A673 (cell line): ENCODE measurements at regions not wholly inside any gene's neighbourhood (a gene's known extent, or its start where the extent isn't known, plus 50 kb on each side); places are given as distances from the start of the nearest gene placed in this dataset.

Experiments used
- BruUV-seq: library from RNA; stranded (reverse); fragments of 400-500 nt; replicated peaks from 2 replicates; lab custom pipeline; 2021; lab: Mats Ljungman, UMichigan
- CTCF ChIA-PET: fragments of 300-600 bp; sonication (Branson Sonifier 250); formaldehyde crosslinking; loops from one replicate; lab custom pipeline; 2022; ENCODE audit warnings: antibody characterized with exemption; lab: Charles Lee
- POLR2A ChIA-PET: fragments of 300-600 bp; sonication (Branson Sonifier 250); formaldehyde crosslinking; loops from one replicate; lab custom pipeline; 2022; ENCODE audit warnings: antibody characterized with exemption; ENCODE audit not compliant: low non-redundant PET; lab: Charles Lee
- DNase-seq: peaks from one replicate; pipeline ENCODE4 v3.0.0-alpha.2; 2015; ENCODE audit warnings: low spot score
- H3K27ac ChIP-seq: fragments of 200-600 bp; sonication (generic); 2 replicates; pipeline ENCODE4 v1.5.1; 2016; ENCODE audit warnings: mixed run types, low read depth, mild to moderate bottlenecking, mixed read lengths, antibody characterized with exemption, low read length; ENCODE audit not compliant: poor library complexity, severe bottlenecking
- H3K27me3 ChIP-seq: fragments of 200-600 bp; sonication (generic); replicated peaks from 2 replicates; pipeline ENCODE4 v1.6.1; 2017; ENCODE audit warnings: mixed run types, low read depth, mild to moderate bottlenecking, mixed read lengths, antibody characterized with exemption, low read length; ENCODE audit not compliant: insufficient read depth, poor library complexity
- H3K36me3 ChIP-seq: fragments of 200-600 bp; sonication (generic); 2 replicates; pipeline ENCODE4 v1.6.1; 2016; ENCODE audit warnings: mixed run types, mild to moderate bottlenecking, mixed read lengths, antibody characterized with exemption, low read length; ENCODE audit not compliant: insufficient read depth, poor library complexity, severe bottlenecking
- H3K4me1 ChIP-seq: fragments of 200-600 bp; sonication (generic); 2 replicates; pipeline ENCODE4 v1.6.1; 2017; ENCODE audit warnings: mixed run types, mild to moderate bottlenecking, mixed read lengths, antibody characterized with exemption, low read length; ENCODE audit not compliant: insufficient read depth, poor library complexity, severe bottlenecking
- H3K4me3 ChIP-seq: fragments of 200-600 bp; sonication (generic); 2 replicates; pipeline ENCODE4 v1.5.1; 2016; ENCODE audit warnings: low read depth, mixed run types, mild to moderate bottlenecking, mixed read lengths, low read length; ENCODE audit not compliant: poor library complexity, severe bottlenecking
- H3K9me3 ChIP-seq: fragments of 200-600 bp; sonication (generic); 2 replicates; pipeline ENCODE4 v1.6.1; 2016; ENCODE audit warnings: mixed run types, low read depth, mild to moderate bottlenecking, mixed read lengths, antibody characterized with exemption, low read length; ENCODE audit not compliant: poor library complexity, severe bottlenecking
- EZH2 ChIP-seq: fragments of 200-600 bp; sonication (generic); IDR thresholded peaks from 2 replicates; pipeline ENCODE4 v1.6.1; 2017; ENCODE audit warnings: borderline replicate concordance, low read depth, mild to moderate bottlenecking, mixed read lengths, antibody characterized with exemption, low read length; ENCODE audit not compliant: poor library complexity, severe bottlenecking
- intact Hi-C: fragments of 100-400 bp; cut with micrococcal nuclease; formaldehyde crosslinking; loops from one replicate; pipeline ENCODE4 v1.10.0; 2022; ENCODE audit not compliant: unreplicated experiment
- TF ChIP-seq, protein P1 (sequence below): fragments of 300-800, 200-600 bp; sonication (generic); conservative IDR thresholded peaks from 2 replicates; pipeline ENCODE4 v1.5.1; 2017; ENCODE audit warnings: low read depth, mild to moderate bottlenecking, antibody characterized with exemption, low read length, moderate library complexity, mixed read lengths

DNA sequence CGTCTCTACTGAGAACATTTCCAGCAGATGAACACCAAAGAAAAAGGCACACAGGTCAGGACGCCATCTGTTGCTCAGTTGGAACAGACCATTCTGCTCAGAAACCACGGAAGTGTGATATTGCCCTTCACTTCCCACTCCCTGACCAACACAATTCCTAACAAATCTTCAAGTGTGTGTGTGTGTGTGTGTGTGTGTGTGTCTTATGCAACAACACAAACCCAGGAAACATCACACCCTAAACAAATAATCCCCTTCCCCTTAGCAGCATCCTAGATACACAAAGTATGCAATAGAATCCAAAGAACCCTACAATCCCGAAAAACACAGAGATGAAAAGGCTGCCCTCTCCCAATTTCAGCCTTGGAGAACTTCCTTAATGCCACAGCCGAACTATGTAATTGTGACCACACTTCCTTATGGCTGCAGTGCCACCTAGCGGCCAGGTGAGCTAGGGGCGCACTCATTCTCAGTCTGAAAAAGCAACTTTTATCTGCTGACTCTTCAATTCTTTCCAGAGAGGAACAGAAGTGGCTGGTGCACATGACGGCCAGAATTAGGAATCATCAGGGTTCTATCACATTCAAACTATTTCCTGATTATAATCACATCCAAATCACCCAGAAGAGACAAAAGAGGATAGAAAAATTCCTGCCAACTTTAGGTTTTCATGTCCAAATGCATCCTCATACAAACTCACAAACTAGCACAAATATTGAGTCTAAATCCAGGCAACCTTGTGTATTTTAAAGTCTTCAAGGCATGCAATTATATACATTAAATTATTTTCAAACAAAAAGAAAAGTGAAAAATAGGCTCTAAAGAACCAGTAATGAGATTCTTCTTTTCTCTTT, 164.9 kb downstream of the DHX15 start:
- no peaks in the 10 kb centered on the region for H3K9me3 ChIP-seq
- H3K4me1 ChIP-seq, result no peaks in the 10 kb centered on the region
- H3K27ac ChIP-seq, result no peak overlapping the region
- TF ChIP-seq, protein P1, sequence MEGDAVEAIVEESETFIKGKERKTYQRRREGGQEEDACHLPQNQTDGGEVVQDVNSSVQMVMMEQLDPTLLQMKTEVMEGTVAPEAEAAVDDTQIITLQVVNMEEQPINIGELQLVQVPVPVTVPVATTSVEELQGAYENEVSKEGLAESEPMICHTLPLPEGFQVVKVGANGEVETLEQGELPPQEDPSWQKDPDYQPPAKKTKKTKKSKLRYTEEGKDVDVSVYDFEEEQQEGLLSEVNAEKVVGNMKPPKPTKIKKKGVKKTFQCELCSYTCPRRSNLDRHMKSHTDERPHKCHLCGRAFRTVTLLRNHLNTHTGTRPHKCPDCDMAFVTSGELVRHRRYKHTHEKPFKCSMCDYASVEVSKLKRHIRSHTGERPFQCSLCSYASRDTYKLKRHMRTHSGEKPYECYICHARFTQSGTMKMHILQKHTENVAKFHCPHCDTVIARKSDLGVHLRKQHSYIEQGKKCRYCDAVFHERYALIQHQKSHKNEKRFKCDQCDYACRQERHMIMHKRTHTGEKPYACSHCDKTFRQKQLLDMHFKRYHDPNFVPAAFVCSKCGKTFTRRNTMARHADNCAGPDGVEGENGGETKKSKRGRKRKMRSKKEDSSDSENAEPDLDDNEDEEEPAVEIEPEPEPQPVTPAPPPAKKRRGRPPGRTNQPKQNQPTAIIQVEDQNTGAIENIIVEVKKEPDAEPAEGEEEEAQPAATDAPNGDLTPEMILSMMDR, result peak; percentile 93
- TF ChIP-seq EZH2, result no peak
- intact Hi-C loops, result loop anchor here (2.0 kb wide), 2 partner anchors 1283 to 1523 kb away; no protein-coding TSS in a partner anchor
- peaks cover 8% of the 10 kb centered on the region for H3K27me3 ChIP-seq
- peak; percentile 71 for DNase-seq
- ChIA-PET CTCF (interaction anchor here (1.0 kb wide), 1 partner anchor 1284 kb away, joined by 3 read pairs; no protein-coding TSS in a partner anchor), POLR2A (no interaction called here)
- H3K4me3 ChIP-seq, result no peak overlapping the region
- BruUV-seq, result no TSS peak
- no peaks in the 10 kb centered on the region for H3K36me3 ChIP-seq

- Histone ChIP-seq H3K4me1 (no peaks in the 10 kb centered on the region), H3K27me3 (peaks cover 8% of the 10 kb centered on the region), H3K4me3 (no peak overlapping the region), H3K36me3 (no peaks in the 10 kb centered on the region), H3K27ac (no peak overlapping the region), H3K9me3 (no peaks in the 10 kb centered on the region)
- no peak for DNase-seq
- POLR2A ChIA-PET, result no interaction called here
- intact Hi-C loops, result no loop called here
- CTCF ChIA-PET, result no interaction called here
- TF ChIP-seq, protein P1, result no peak
- TF ChIP-seq EZH2, result no peak
- BruUV-seq, result no TSS peak
Measured at GRCh38 chr4:24417206-24417605, 167.1 kb downstream of the DHX15 start.

- Histone ChIP-seq H3K36me3 (no peaks in the 10 kb centered on the region), H3K27ac (no peak overlapping the region), H3K4me3 (no peak overlapping the region), H3K27me3 (peaks cover 14% of the 10 kb centered on the region), H3K4me1 (no peaks in the 10 kb centered on the region), H3K9me3 (no peaks in the 10 kb centered on the region)
- intact Hi-C loops, result no loop called here
- no TSS peak for BruUV-seq
- ChIA-PET CTCF (no interaction called here), POLR2A (no interaction called here)
- no peak for DNase-seq
- TF ChIP-seq, protein P1, result no peak
- TF ChIP-seq EZH2, result no peak
Measured at GRCh38 chr4:24416293-24416692, 168.1 kb downstream of the DHX15 start.
